ENCODE measurements at regions not wholly inside any gene's neighbourhood (a gene's known extent, or its start where the extent isn't known, plus 50 kb on each side); places are given as distances from the start of the nearest gene placed in this dataset.

DNA sequence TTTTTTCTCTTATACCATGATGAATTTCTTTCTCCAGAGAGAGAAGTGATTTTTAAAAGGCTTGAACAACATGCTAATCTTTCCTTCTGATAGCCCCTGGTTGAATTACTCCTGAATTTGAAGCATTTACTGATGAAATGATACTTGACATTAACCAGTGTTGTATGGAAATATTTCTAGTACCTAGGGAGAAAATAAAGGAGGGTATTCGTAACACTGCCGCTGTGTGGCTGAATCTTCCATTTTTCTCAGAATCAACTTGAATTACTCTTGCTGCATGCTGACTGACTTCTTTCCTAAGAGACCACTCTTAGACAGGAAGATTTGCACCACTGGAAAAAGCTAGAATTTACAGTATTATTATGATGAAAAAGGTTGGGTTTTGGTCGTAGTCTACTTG lies 118.3 kb downstream of the FAT3 start:
- no peaks in the 10 kb centered on the region for H3K4me1 ChIP-seq (replicated peaks in 1 of 2; ENCODE audit: control insufficient read depth in 2 of 2, insufficient read depth in 2 of 2, low read length in 2 of 2)
- TF ChIP-seq ZNF707 (CRISPR knock-in tag; conservative IDR thresholded peaks at IDR 0.05) (no peak), RFX7 (CRISPR knock-in tag; IDR thresholded peaks at IDR 0.05) (no peak), NR2C1 (IDR thresholded peaks at IDR 0.05) (no peak), NR2C1 (tag; IDR thresholded peaks at IDR 0.05) (no peak), GTF2E2 (tag; IDR thresholded peaks at IDR 0.05) (no peak)
- TF ChIP-seq, protein P1, sequence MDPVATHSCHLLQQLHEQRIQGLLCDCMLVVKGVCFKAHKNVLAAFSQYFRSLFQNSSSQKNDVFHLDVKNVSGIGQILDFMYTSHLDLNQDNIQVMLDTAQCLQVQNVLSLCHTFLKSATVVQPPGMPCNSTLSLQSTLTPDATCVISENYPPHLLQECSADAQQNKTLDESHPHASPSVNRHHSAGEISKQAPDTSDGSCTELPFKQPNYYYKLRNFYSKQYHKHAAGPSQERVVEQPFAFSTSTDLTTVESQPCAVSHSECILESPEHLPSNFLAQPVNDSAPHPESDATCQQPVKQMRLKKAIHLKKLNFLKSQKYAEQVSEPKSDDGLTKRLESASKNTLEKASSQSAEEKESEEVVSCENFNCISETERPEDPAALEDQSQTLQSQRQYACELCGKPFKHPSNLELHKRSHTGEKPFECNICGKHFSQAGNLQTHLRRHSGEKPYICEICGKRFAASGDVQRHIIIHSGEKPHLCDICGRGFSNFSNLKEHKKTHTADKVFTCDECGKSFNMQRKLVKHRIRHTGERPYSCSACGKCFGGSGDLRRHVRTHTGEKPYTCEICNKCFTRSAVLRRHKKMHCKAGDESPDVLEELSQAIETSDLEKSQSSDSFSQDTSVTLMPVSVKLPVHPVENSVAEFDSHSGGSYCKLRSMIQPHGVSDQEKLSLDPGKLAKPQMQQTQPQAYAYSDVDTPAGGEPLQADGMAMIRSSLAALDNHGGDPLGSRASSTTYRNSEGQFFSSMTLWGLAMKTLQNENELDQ (CRISPR knock-in tag; IDR thresholded peaks at IDR 0.05; ENCODE audit: borderline replicate concordance) = no peak
- TF ChIP-seq, protein P2, sequence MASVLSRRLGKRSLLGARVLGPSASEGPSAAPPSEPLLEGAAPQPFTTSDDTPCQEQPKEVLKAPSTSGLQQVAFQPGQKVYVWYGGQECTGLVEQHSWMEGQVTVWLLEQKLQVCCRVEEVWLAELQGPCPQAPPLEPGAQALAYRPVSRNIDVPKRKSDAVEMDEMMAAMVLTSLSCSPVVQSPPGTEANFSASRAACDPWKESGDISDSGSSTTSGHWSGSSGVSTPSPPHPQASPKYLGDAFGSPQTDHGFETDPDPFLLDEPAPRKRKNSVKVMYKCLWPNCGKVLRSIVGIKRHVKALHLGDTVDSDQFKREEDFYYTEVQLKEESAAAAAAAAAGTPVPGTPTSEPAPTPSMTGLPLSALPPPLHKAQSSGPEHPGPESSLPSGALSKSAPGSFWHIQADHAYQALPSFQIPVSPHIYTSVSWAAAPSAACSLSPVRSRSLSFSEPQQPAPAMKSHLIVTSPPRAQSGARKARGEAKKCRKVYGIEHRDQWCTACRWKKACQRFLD (CRISPR knock-in tag; IDR thresholded peaks at IDR 0.05) = no peak
- TF ChIP-seq, protein P3, sequence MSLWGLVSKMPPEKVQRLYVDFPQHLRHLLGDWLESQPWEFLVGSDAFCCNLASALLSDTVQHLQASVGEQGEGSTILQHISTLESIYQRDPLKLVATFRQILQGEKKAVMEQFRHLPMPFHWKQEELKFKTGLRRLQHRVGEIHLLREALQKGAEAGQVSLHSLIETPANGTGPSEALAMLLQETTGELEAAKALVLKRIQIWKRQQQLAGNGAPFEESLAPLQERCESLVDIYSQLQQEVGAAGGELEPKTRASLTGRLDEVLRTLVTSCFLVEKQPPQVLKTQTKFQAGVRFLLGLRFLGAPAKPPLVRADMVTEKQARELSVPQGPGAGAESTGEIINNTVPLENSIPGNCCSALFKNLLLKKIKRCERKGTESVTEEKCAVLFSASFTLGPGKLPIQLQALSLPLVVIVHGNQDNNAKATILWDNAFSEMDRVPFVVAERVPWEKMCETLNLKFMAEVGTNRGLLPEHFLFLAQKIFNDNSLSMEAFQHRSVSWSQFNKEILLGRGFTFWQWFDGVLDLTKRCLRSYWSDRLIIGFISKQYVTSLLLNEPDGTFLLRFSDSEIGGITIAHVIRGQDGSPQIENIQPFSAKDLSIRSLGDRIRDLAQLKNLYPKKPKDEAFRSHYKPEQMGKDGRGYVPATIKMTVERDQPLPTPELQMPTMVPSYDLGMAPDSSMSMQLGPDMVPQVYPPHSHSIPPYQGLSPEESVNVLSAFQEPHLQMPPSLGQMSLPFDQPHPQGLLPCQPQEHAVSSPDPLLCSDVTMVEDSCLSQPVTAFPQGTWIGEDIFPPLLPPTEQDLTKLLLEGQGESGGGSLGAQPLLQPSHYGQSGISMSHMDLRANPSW (CRISPR knock-in tag; IDR thresholded peaks at IDR 0.05) = no peak
- no peaks in the 10 kb centered on the region for H3K9me1 ChIP-seq (ENCODE audit: control insufficient read depth, insufficient read depth, low read length)
- in situ Hi-C loops (cut with MboI) (no loop called here), intact Hi-C loops (cut with micrococcal nuclease) (no loop called here)
- H3K9ac ChIP-seq (ENCODE audit: insufficient read depth in 1 of 2, low read depth in 2 of 2, low read length in 2 of 2) = no peak overlapping the region
- H3K27ac ChIP-seq (ENCODE audit: extremely low read depth, low read depth, low read length) = no peak overlapping the region
- CTCF ChIA-PET (ENCODE audit: low intra/inter-chr PET ratio) = no interaction called here
- no peaks in the 10 kb centered on the region for H3K9me3 ChIP-seq (replicated peaks; ENCODE audit: control insufficient read depth, insufficient read depth, low read depth, low read length)
- H3K4me2 ChIP-seq (ENCODE audit: insufficient read depth, low read length) = no peak overlapping the region
- no peaks in the 10 kb centered on the region for H3K79me2 ChIP-seq (ENCODE audit: control insufficient read depth, insufficient read depth, low read length)
- no peak overlapping the region for H3K4me3 ChIP-seq
- no peak overlapping the region for H2AFZ ChIP-seq (ENCODE audit: low read depth, low read length)
- H3K36me3 ChIP-seq (ENCODE audit: control insufficient read depth, insufficient read depth, low read length) = no peaks in the 10 kb centered on the region
- DNase-seq (ENCODE audit: extremely low read depth in 1 of 4, low spot score in 3 of 4) (no peak), FAIRE-seq (no peak), ATAC-seq (no peak)
- no TSS peak for BruUV-seq (replicated peaks)
- 0% methylated on average over 3 of the region's 3 CpGs for WGBS (ENCODE audit: insufficient coverage, low coverage, missing lambda C conversion rate)
- no peaks in the 10 kb centered on the region for H4K20me1 ChIP-seq (replicated peaks; ENCODE audit: control insufficient read depth, insufficient read depth, low read length)
- no peaks in the 10 kb centered on the region for H3K27me3 ChIP-seq (ENCODE audit: control insufficient read depth in 2 of 2, insufficient read depth in 2 of 2, low read length in 2 of 2)
- POLR2A ChIA-PET = no interaction called here

Data from K562 (cell line).